ENCODE measurements at regions not wholly inside any gene's neighbourhood (a gene's known extent, or its start where the extent isn't known, plus 50 kb on each side); places are given as distances from the start of the nearest gene placed in this dataset.
"Not testable (repeated sequence)": the region's sequence is repeated elsewhere in the genome, so short reads cannot be mapped to it uniquely, and the experiment has no call there.

DNA sequence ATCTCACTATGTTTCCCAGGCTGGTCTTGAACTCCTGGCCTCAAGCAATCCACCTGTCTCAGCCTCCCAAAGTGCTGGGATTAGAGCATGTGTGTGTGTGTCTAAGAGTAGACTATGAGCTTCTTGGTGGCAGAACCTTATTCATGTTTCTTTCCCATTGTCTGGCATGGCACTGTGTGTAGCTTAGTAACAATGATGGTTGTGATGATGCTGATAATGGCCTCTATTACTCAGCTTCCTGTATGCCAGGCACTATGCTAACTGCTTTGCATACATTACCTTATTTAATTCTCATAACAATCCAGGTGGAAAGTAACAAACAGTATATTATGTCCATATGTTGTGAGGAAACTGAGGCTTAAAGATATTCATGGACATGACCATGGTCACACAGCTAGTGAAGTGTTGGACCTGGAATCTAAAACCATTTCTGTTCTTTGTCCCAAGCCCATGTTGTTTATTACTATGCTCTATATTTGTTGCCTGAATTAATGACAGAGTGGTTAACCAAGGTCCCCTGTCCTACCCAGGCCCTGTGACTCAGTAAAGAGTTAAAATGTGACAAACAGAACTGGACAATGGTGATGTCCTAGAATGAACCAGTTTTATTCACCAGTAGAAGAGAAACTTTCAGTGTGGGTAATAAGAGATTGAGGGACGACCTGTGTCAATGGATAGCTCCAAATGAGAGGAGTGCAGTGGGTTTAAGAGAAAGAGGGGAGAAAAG lies 109.6 kb downstream of the KLF5 start:
- Histone ChIP-seq H3K36me3 (ENCODE audit: insufficient read depth in 1 of 2, low read depth in 1 of 2) (no peaks in the 10 kb centered on the region), H3K4me3 (no peak overlapping the region), H3K27ac (no peak overlapping the region), H3K9me3 (no peaks in the 10 kb centered on the region), H3K4me1 (no peaks in the 10 kb centered on the region), H3K27me3 (ENCODE audit: insufficient read depth in 3 of 3, low read length in 2 of 3) (no peaks in the 10 kb centered on the region)
- intact Hi-C loops (cut with DNase I): no loop called here
- DNase-seq: no peak
- WGBS, 3 donors: 60 to 76% (median 72%) methylated on average over 1 of the region's 1 CpG
- ATAC-seq: no peak
- no peak for TF ChIP-seq CTCF (IDR thresholded peaks at IDR 0.05)

DNA sequence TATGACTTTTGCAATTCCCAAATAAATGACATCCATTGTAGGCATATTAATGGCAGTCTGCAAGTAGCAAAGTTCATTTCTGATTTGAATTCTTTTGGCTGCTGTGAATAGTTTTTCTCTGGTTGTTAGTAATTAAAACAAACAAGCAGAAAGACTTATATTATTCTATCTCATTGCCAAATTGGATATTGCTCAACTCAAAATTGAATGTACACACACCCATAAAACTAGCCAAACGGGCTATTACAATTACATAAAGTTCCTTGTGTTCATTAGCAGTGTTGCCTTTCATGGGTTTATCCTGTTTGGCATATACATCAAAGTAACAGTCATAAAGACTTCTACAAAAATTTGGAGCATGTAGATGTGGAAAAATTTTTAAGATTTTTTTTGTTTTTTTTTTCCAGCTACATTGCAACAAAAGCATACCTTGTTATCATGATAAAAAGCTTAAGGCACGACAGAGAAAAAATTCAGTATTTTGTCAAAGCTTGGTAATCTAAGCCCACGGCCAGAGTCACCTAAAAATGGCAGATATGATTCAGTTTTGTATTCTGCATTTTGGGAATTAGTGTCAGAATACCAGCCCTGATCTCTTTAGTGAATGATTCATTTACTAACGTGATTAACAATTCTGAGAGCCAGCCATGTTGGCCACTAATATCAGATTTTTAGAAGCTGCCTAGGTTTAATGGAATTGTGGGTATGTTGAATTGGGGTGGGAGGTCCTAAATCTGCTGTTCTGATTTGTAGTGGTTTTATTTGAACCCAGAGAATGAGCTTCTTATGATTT lies 108.4 kb downstream of the KLF5 start:
- TF ChIP-seq CTCF (IDR thresholded peaks at IDR 0.05): no peak
- H3K27me3 ChIP-seq (ENCODE audit: insufficient read depth in 3 of 3, low read length in 2 of 3): no peaks in the 10 kb centered on the region
- intact Hi-C loops (cut with DNase I): no loop called here
- no peaks in the 10 kb centered on the region for H3K4me1 ChIP-seq
- 46 to 64% (median 46%) methylated on average over 4 of the region's 4 CpGs for WGBS, 3 donors
- DNase-seq (no peak), ATAC-seq (no peak)
- no peaks in the 10 kb centered on the region for H3K9me3 ChIP-seq
- H3K36me3 ChIP-seq (ENCODE audit: insufficient read depth in 1 of 2, low read depth in 1 of 2): no peaks in the 10 kb centered on the region
- H3K4me3 ChIP-seq: no peak overlapping the region
- H3K27ac ChIP-seq: no peak overlapping the region

DNA sequence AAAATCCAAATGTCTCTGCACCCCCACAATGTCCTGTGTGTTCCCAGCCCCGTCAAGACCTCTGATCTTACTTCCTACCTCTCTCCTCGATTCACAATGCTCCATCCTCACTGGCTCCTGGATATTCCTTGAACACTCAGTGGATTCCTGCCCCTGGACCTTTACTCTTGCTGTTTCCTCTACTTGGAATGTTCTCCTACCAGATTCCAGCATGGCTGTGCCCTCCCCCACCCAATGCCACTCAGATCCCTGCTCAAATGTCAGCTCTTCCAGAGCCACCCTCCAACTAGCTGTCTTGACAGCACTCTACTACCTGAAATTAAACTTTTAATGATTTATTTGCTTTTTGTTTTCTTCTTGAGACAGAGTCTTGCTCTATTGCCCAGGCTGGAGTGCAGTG lies 107.4 kb downstream of the KLF5 start:
- Histone ChIP-seq H3K4me1 (no peaks in the 10 kb centered on the region), H3K9me3 (no peaks in the 10 kb centered on the region), H3K27me3 (ENCODE audit: insufficient read depth in 3 of 3, low read length in 2 of 3) (no peaks in the 10 kb centered on the region), H3K27ac (no peak overlapping the region), H3K4me3 (no peak overlapping the region), H3K36me3 (ENCODE audit: insufficient read depth in 1 of 2, low read depth in 1 of 2) (no peaks in the 10 kb centered on the region)
- 79 to 87% (median 86%) methylated on average over 2 of the region's 2 CpGs for WGBS, 3 donors
- ATAC-seq: no peak
- no peak for DNase-seq
- intact Hi-C loops (cut with DNase I): no loop called here
- TF ChIP-seq CTCF (IDR thresholded peaks at IDR 0.05): no peak

DNA sequence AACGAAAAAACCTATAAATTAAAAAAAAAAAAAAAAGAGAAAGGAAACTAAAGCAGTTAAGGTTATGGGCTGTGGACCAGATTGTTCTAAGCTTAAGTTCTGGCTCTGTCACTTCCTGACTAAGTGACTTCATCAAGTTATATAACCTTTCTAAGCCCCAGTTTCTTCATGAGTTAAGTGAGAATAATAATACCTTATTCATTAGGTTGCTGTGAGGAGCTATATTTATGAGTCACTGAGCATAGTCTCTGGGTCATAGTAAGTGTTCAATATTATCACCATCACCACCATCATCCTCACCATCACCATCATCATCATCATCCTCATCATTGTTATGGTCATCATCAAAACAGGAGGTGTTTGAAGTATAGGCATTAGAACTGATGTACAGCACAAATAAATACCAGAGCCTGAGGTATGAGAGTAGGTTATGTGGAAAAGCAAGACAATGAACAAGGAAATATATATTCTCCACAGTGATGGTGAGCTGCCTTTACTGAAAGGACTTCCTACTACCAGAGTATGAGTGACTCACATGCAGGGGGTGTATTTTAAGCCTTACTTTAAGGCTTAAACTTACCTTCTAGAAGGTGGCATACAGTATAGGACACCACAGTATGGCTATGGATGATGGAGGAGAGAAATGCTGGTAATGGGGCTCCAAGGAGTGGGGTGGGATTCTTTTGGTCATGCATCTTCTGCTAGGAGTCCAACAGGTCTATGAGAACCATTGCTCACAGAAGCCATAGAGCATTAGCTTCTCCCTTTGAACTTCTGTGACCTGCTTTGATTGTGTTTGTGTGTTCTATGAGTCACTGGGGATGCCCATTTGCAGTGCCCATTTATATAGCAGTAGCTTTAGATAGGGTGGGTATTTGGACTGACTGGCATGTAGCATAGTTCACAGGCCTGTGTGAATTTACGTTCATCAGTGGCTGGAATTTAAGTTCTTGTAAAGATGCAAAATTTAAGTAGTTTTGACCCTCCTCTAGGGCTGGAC lies 104.4 kb downstream of the KLF5 start:
- H3K27ac ChIP-seq: no peak overlapping the region
- 78 to 84% (median 82%) methylated on average over 2 of the region's 2 CpGs for WGBS, 3 donors
- no peak for ATAC-seq
- H3K27me3 ChIP-seq (ENCODE audit: insufficient read depth in 3 of 3, low read length in 2 of 3): no peaks in the 10 kb centered on the region
- no peak for DNase-seq
- H3K9me3 ChIP-seq: no peaks in the 10 kb centered on the region
- H3K4me1 ChIP-seq: no peaks in the 10 kb centered on the region
- intact Hi-C loops (cut with DNase I): no loop called here
- H3K36me3 ChIP-seq (ENCODE audit: insufficient read depth in 1 of 2, low read depth in 1 of 2): no peaks in the 10 kb centered on the region
- no peak for TF ChIP-seq CTCF (IDR thresholded peaks at IDR 0.05)
- no peak overlapping the region for H3K4me3 ChIP-seq

- ATAC-seq; H3K27me3 ChIP-seq (ENCODE audit: insufficient read depth in 3 of 3, low read length in 2 of 3); intact Hi-C loops (cut with DNase I); H3K27ac ChIP-seq; H3K4me1 ChIP-seq; H3K4me3 ChIP-seq; DNase-seq; H3K36me3 ChIP-seq (ENCODE audit: insufficient read depth in 1 of 2, low read depth in 1 of 2); H3K9me3 ChIP-seq: not testable (repeated sequence)
- 93 to 94% (median 93%) methylated on average over 5 of the region's 5 CpGs for WGBS, 3 donors
Observed at GRCh38 chr13:73160371-73161031, 101.7 kb downstream of the KLF5 start.
